Liver (tissue), 8 donors: ENCODE measurements at regions not wholly inside any gene's neighbourhood (a gene's known extent, or its start where the extent isn't known, plus 50 kb on each side); places are given as distances from the start of the nearest gene placed in this dataset.

Source experiments
- DNase-seq: peaks from one replicate; pipeline ENCODE4 v3.0.0-alpha.2; 2017; ENCODE audit warnings: low spot score
- H3K27ac ChIP-seq, 2 donors: one replicate each; pipeline ENCODE4 v1.7.0; 2013; ENCODE audit warnings: inconsistent platforms in 2 of 2, low read length in 2 of 2, control low read depth in 1 of 2, low read depth in 1 of 2, mild to moderate bottlenecking in 1 of 2
- H3K27me3 ChIP-seq, 4 donors: one replicate each; pipeline versions ENCODE4 v1.6.1 to v1.7.0; 2013; ENCODE audit warnings: low read length in 3 of 4, inconsistent platforms in 1 of 4, mild to moderate bottlenecking in 1 of 4, moderate library complexity in 1 of 4; ENCODE audit not compliant: control insufficient read depth in 4 of 4, insufficient read depth in 4 of 4
- H3K36me3 ChIP-seq, 4 donors: one replicate each; pipeline versions ENCODE4 v1.6.1 to v1.7.0; 2013; ENCODE audit warnings: low read length in 3 of 4, mild to moderate bottlenecking in 3 of 4, low read depth in 1 of 4, moderate library complexity in 1 of 4; ENCODE audit not compliant: control insufficient read depth in 4 of 4, insufficient read depth in 3 of 4
- H3K4me1 ChIP-seq, 4 donors: one replicate each; pipeline versions ENCODE4 v1.6.1 to v1.7.0; 2013; ENCODE audit warnings: low read length in 3 of 4, mild to moderate bottlenecking in 3 of 4, moderate library complexity in 1 of 4; ENCODE audit not compliant: control insufficient read depth in 4 of 4, insufficient read depth in 4 of 4
- H3K4me3 ChIP-seq, 3 donors: one replicate each; pipeline versions ENCODE4 v1.6.1 to v1.7.0; 2013; ENCODE audit warnings: low read length in 3 of 3, control low read depth in 1 of 3, low read depth in 1 of 3, mild to moderate bottlenecking in 1 of 3
- H3K9ac ChIP-seq, 2 donors: one replicate each; pipeline ENCODE4 v1.7.0; 2013; ENCODE audit warnings: low read length in 2 of 2, mild to moderate bottlenecking in 2 of 2, moderate library complexity in 2 of 2, control low read depth in 1 of 2, low read depth in 1 of 2
- H3K9me3 ChIP-seq, 4 donors: one replicate each; pipeline versions ENCODE4 v1.6.1 to v1.7.0; 2013; ENCODE audit warnings: low read length in 3 of 4; ENCODE audit not compliant: control insufficient read depth in 4 of 4
- EGR1 ChIP-seq, 2 donors: IDR thresholded peaks; 2 replicates each; pipeline ENCODE4 v1.6.1; 2016 to 2018; ENCODE audit warnings: antibody characterized with exemption in 2 of 2, low read depth in 2 of 2
- FOXA2 ChIP-seq: IDR thresholded peaks from 2 replicates; pipeline ENCODE4 v1.6.1; 2016; ENCODE audit warnings: antibody characterized with exemption
- GABPA ChIP-seq, 2 donors: IDR thresholded peaks in 1 of 2; conservative IDR thresholded peaks in 1 of 2; 2 replicates each; pipeline ENCODE4 v1.6.1; 2016; ENCODE audit warnings: antibody characterized with exemption in 2 of 2, mild to moderate bottlenecking in 1 of 2, moderate library complexity in 1 of 2
- HNF4A ChIP-seq, 2 donors: conservative IDR thresholded peaks; 2 replicates each; pipeline ENCODE4 v1.6.1; 2016; ENCODE audit warnings: antibody characterized with exemption in 2 of 2, mild to moderate bottlenecking in 2 of 2
- HNF4G ChIP-seq: IDR thresholded peaks from 2 replicates; pipeline ENCODE4 v1.6.1; 2016; ENCODE audit warnings: antibody characterized with exemption
- JUND ChIP-seq, 2 donors: IDR thresholded peaks; 2 replicates each; pipeline ENCODE4 v1.6.1; 2016; ENCODE audit warnings: antibody characterized with exemption in 2 of 2
- NR2F2 ChIP-seq: IDR thresholded peaks from 2 replicates; pipeline ENCODE4 v1.6.1; 2016; ENCODE audit warnings: antibody characterized with exemption
- RAD21 ChIP-seq, 2 donors: IDR thresholded peaks; 2 replicates each; pipeline ENCODE4 v1.6.1; 2016; ENCODE audit warnings: antibody characterized with exemption in 2 of 2, mild to moderate bottlenecking in 2 of 2
- RXRA ChIP-seq, 2 donors: IDR thresholded peaks; 2 replicates each; pipeline ENCODE4 v1.6.1; 2017 to 2018; ENCODE audit warnings: antibody characterized with exemption in 2 of 2, mild to moderate bottlenecking in 1 of 2
- SP1 ChIP-seq: IDR thresholded peaks from 2 replicates; pipeline ENCODE4 v1.6.1; 2018; ENCODE audit warnings: antibody characterized with exemption, mild to moderate bottlenecking
- TAF1 ChIP-seq: conservative IDR thresholded peaks from 2 replicates; pipeline ENCODE4 v1.6.1; 2016; ENCODE audit warnings: antibody characterized with exemption, mild to moderate bottlenecking
- YY1 ChIP-seq: IDR thresholded peaks from 2 replicates; pipeline ENCODE4 v1.6.1; 2016; ENCODE audit warnings: antibody characterized with exemption, mild to moderate bottlenecking
- WGBS: extraction: QIAGEN DNeasy Blood & Tissue Kit; methylation state at CpG from one replicate; pipeline ENCODE4 v1.1.7; 2013; 5-methylcytosine and 5-hydroxymethylcytosine counted together
- TF ChIP-seq, protein P1 (sequence below): IDR thresholded peaks from 2 replicates; pipeline ENCODE4 v1.6.1; 2016; ENCODE audit warnings: antibody characterized with exemption
- TF ChIP-seq, protein P2 (sequence below): fragments of 150-350 bp; IDR thresholded peaks from 2 replicates; pipeline ENCODE4 v1.5.1; 2017; ENCODE audit warnings: improper control_type of control experiment, low read depth, low read length; ENCODE audit not compliant: missing input control
- TF ChIP-seq, protein P3 (sequence below): IDR thresholded peaks from 2 replicates; pipeline ENCODE4 v1.6.1; 2016; ENCODE audit warnings: antibody characterized with exemption, mild to moderate bottlenecking
- TF ChIP-seq, protein P4 (sequence below): IDR thresholded peaks from 2 replicates; pipeline ENCODE4 v1.6.1; 2016; ENCODE audit warnings: antibody characterized with exemption
- TF ChIP-seq, protein P5 (sequence below): IDR thresholded peaks from 2 replicates; pipeline ENCODE4 v1.6.1; 2016; ENCODE audit warnings: antibody characterized with exemption
- donor health status: healthy.
- donor health status: healthy.
- donor health status: healthy.
- donor health status: healthy.
- donor health status: healthy.

DNA sequence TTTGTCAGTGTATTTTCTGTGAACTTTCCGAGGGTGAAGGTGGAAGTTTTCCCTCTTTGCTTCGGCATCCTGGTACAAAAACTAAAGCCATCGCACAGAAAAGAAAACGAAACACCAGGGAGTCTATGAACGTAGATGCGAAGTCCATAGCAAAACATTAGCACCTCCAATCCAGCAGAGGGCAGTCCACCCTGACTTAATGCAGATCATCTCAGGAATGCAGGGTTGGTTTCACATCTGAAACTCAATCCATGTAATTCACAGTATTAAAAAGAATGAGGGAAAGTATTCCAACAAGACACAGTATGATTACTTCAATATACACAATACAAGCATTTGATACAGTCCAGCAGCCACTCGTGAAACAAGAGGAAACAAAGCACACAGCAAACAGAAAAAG, 70.8 kb downstream of the RTP5 start:
- TF ChIP-seq RAD21 (IDR thresholded peaks at IDR 0.05): peak in 1 of 2 donors; percentile 48
- TF ChIP-seq, protein P1, sequence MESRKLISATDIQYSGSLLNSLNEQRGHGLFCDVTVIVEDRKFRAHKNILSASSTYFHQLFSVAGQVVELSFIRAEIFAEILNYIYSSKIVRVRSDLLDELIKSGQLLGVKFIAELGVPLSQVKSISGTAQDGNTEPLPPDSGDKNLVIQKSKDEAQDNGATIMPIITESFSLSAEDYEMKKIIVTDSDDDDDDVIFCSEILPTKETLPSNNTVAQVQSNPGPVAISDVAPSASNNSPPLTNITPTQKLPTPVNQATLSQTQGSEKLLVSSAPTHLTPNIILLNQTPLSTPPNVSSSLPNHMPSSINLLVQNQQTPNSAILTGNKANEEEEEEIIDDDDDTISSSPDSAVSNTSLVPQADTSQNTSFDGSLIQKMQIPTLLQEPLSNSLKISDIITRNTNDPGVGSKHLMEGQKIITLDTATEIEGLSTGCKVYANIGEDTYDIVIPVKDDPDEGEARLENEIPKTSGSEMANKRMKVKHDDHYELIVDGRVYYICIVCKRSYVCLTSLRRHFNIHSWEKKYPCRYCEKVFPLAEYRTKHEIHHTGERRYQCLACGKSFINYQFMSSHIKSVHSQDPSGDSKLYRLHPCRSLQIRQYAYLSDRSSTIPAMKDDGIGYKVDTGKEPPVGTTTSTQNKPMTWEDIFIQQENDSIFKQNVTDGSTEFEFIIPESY: no peak
- TF ChIP-seq, protein P2, sequence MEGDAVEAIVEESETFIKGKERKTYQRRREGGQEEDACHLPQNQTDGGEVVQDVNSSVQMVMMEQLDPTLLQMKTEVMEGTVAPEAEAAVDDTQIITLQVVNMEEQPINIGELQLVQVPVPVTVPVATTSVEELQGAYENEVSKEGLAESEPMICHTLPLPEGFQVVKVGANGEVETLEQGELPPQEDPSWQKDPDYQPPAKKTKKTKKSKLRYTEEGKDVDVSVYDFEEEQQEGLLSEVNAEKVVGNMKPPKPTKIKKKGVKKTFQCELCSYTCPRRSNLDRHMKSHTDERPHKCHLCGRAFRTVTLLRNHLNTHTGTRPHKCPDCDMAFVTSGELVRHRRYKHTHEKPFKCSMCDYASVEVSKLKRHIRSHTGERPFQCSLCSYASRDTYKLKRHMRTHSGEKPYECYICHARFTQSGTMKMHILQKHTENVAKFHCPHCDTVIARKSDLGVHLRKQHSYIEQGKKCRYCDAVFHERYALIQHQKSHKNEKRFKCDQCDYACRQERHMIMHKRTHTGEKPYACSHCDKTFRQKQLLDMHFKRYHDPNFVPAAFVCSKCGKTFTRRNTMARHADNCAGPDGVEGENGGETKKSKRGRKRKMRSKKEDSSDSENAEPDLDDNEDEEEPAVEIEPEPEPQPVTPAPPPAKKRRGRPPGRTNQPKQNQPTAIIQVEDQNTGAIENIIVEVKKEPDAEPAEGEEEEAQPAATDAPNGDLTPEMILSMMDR: peak; percentile 10
- H3K27ac ChIP-seq: no peak overlapping the region
- 96% methylated on average over 7 of the region's 7 CpGs for WGBS
- H3K4me3 ChIP-seq: no peak overlapping the region
- H3K4me1 ChIP-seq: peaks cover 0 to 14% (median 12%) of the 10 kb centered on the region in 4 donors
- DNase-seq: no peak
- no peaks in the 10 kb centered on the region for H3K36me3 ChIP-seq
- H3K9ac ChIP-seq: no peak overlapping the region
- H3K9me3 ChIP-seq: no peaks in the 10 kb centered on the region
- H3K27me3 ChIP-seq: no peaks in the 10 kb centered on the region

DNA sequence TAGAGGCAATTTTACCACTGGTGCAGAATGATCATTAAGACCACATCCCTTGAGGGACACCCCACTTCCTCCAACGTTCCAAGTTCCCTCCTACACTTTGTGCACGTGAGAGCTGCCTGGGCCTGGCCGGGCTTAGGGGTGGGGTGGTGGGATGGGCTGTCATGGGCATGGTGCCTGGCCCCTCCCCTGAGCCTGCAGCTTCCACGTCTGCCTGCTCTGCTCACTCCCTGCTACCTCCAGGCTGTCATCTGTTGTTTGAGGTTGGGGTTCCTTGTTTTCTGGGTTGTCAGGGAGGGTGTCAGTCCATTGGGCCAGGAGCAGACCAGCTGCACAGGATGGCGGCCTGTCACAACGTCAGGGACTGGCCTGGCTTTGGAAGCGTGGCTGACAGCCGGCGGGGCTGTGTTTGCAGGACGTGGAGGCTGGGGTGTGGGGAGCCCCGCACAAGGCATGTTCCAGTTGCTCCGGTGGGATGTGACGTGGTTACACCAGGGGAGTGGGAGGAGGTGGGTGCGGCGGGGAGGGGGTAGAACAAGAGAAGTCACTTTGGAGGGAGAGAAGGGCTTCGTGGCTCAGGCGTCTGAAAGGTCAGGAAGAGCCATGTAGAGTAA, 72.3 kb downstream of the RTP5 start:
- no peaks in the 10 kb centered on the region for H3K36me3 ChIP-seq
- H3K27ac ChIP-seq: no peak overlapping the region
- H3K4me1 ChIP-seq: peaks cover 0 to 14% (median 12%) of the 10 kb centered on the region in 4 donors
- H3K9ac ChIP-seq: no peak overlapping the region
- H3K27me3 ChIP-seq: no peaks in the 10 kb centered on the region
- TF ChIP-seq, protein P1: no peak
- TF ChIP-seq GABPA (IDR thresholded peaks at IDR 0.05 in 1 of 2, conservative IDR thresholded peaks at IDR 0.05 in 1 of 2) (no peak), HNF4A (conservative IDR thresholded peaks at IDR 0.05) (no peak), TAF1 (no peak), SP1 (no peak), HNF4G (no peak), EGR1 (IDR thresholded peaks at IDR 0.05; ENCODE audit: low read depth in 2 of 2) (no peak), JUND (IDR thresholded peaks at IDR 0.05) (no peak), YY1 (no peak), FOXA2 (no peak), RAD21 (IDR thresholded peaks at IDR 0.05) (no peak), NR2F2 (no peak), RXRA (IDR thresholded peaks at IDR 0.05) (no peak)
- TF ChIP-seq, protein P2: no peak
- TF ChIP-seq, protein P3, sequence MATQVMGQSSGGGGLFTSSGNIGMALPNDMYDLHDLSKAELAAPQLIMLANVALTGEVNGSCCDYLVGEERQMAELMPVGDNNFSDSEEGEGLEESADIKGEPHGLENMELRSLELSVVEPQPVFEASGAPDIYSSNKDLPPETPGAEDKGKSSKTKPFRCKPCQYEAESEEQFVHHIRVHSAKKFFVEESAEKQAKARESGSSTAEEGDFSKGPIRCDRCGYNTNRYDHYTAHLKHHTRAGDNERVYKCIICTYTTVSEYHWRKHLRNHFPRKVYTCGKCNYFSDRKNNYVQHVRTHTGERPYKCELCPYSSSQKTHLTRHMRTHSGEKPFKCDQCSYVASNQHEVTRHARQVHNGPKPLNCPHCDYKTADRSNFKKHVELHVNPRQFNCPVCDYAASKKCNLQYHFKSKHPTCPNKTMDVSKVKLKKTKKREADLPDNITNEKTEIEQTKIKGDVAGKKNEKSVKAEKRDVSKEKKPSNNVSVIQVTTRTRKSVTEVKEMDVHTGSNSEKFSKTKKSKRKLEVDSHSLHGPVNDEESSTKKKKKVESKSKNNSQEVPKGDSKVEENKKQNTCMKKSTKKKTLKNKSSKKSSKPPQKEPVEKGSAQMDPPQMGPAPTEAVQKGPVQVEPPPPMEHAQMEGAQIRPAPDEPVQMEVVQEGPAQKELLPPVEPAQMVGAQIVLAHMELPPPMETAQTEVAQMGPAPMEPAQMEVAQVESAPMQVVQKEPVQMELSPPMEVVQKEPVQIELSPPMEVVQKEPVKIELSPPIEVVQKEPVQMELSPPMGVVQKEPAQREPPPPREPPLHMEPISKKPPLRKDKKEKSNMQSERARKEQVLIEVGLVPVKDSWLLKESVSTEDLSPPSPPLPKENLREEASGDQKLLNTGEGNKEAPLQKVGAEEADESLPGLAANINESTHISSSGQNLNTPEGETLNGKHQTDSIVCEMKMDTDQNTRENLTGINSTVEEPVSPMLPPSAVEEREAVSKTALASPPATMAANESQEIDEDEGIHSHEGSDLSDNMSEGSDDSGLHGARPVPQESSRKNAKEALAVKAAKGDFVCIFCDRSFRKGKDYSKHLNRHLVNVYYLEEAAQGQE: no peak
- TF ChIP-seq, protein P4, sequence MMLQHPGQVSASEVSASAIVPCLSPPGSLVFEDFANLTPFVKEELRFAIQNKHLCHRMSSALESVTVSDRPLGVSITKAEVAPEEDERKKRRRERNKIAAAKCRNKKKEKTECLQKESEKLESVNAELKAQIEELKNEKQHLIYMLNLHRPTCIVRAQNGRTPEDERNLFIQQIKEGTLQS: no peak
- TF ChIP-seq, protein P5, sequence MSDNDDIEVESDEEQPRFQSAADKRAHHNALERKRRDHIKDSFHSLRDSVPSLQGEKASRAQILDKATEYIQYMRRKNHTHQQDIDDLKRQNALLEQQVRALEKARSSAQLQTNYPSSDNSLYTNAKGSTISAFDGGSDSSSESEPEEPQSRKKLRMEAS: no peak
- H3K4me3 ChIP-seq: no peak overlapping the region
- no peak for DNase-seq
- WGBS: 73% methylated on average over 17 of the region's 17 CpGs
- no peaks in the 10 kb centered on the region for H3K9me3 ChIP-seq
